ENCODE measurements at regions not wholly inside any gene's neighbourhood (a gene's known extent, or its start where the extent isn't known, plus 50 kb on each side); places are given as distances from the start of the nearest gene placed in this dataset.

DNA sequence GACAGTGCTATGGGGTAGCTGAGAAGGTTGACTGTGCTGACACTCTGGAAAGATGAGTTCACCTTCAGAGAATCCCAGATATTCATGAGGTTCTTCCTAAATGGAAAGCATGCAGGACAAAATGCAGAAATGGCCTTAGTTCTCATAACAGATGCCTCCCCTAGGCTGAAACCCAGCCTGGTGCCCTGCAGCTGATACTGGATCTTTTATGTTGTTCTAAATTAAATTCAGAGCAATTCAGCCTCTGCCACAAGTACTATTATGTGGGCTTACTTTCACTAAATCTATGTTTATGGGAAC is 172.0 kb upstream of the SERPINE2 start:
- Histone ChIP-seq H4K5ac (ENCODE audit: insufficient read length, low read depth, low read length) (no peak overlapping the region), H3K18ac (ENCODE audit: insufficient read length, low read depth, low read length) (no peak overlapping the region), H4K20me1 (ENCODE audit: control insufficient read depth, insufficient read depth, insufficient read length) (no peaks in the 10 kb centered on the region), H2BK20ac (ENCODE audit: low read depth, low read length, poor library complexity, severe bottlenecking) (no peak overlapping the region), H2BK12ac (ENCODE audit: insufficient read length, low read depth, low read length) (no peak overlapping the region), H3K79me2 (ENCODE audit: insufficient read depth, low read length) (no peaks in the 10 kb centered on the region), H3K79me1 (ENCODE audit: insufficient read depth, low read depth, low read length, poor library complexity, severe bottlenecking) (no peaks in the 10 kb centered on the region), H3K14ac (ENCODE audit: insufficient read depth, low read length) (no peak overlapping the region), H2BK5ac (ENCODE audit: insufficient read length, low read length) (no peak overlapping the region), H3K9ac (ENCODE audit: extremely low read depth, insufficient read length, low read length) (no peak overlapping the region), H3K56ac (ENCODE audit: insufficient read length, low read depth, low read length) (no peak overlapping the region), H4K91ac (ENCODE audit: insufficient read length, low read depth, low read length) (no peak overlapping the region), H2BK120ac (ENCODE audit: low read depth, low read length, poor library complexity, severe bottlenecking) (no peak overlapping the region), H3K27me3 (ENCODE audit: insufficient read depth, low read length) (no peaks in the 10 kb centered on the region), H4K8ac (replicated peaks; ENCODE audit: insufficient read length, low read depth, low read length) (no peak overlapping the region), H3K23me2 (ENCODE audit: insufficient read length, low read depth, low read length, poor library complexity, severe bottlenecking) (no peaks in the 10 kb centered on the region), H3K4ac (ENCODE audit: low read depth, low read length) (no peak overlapping the region), H3K4me1 (ENCODE audit: insufficient read depth, low read length) (peaks cover 5% of the 10 kb centered on the region), H3T11ph (ENCODE audit: low read length) (no peak overlapping the region), H3K23ac (ENCODE audit: insufficient read length, low read depth, low read length) (no peak overlapping the region), H3K4me2 (ENCODE audit: insufficient read depth, insufficient read length, low read length) (no peak overlapping the region), H3K27ac (ENCODE audit: insufficient read length, low read depth, low read length) (no peak overlapping the region), H2BK15ac (ENCODE audit: low read depth, low read length) (no peak overlapping the region), H2AK5ac (ENCODE audit: insufficient read length, low read length) (no peak overlapping the region), H3K9me3 (ENCODE audit: control insufficient read depth, low read depth, low read length) (no peaks in the 10 kb centered on the region), H2AFZ (ENCODE audit: low read length) (no peak overlapping the region)
- Mint-ChIP-seq H3K27me3 (ENCODE audit: low read depth) (no peaks in the 10 kb centered on the region), H3K36me3 (ENCODE audit: insufficient read depth in 1 of 3, low read depth in 3 of 3) (no peaks in the 10 kb centered on the region), H3K27ac (no peak overlapping the region), H3K4me1 (peaks cover 17 to 26% of the 10 kb centered on the region in 2 experiments), H3K9me3 (no peaks in the 10 kb centered on the region; a peak in 1 of 5 replicates), H3K4me3 (no peak overlapping the region)
- TF ChIP-seq, protein P1, sequence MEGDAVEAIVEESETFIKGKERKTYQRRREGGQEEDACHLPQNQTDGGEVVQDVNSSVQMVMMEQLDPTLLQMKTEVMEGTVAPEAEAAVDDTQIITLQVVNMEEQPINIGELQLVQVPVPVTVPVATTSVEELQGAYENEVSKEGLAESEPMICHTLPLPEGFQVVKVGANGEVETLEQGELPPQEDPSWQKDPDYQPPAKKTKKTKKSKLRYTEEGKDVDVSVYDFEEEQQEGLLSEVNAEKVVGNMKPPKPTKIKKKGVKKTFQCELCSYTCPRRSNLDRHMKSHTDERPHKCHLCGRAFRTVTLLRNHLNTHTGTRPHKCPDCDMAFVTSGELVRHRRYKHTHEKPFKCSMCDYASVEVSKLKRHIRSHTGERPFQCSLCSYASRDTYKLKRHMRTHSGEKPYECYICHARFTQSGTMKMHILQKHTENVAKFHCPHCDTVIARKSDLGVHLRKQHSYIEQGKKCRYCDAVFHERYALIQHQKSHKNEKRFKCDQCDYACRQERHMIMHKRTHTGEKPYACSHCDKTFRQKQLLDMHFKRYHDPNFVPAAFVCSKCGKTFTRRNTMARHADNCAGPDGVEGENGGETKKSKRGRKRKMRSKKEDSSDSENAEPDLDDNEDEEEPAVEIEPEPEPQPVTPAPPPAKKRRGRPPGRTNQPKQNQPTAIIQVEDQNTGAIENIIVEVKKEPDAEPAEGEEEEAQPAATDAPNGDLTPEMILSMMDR (conservative IDR thresholded peaks at IDR 0.05), result no peak
- DNase-seq, result no peak

Measured in H9 (cell line).